HTR-8/SVneo (cell line): ENCODE measurements at regions not wholly inside any gene's neighbourhood (a gene's known extent, or its start where the extent isn't known, plus 50 kb on each side); places are given as distances from the start of the nearest gene placed in this dataset.

Experiments
- DNase-seq: peaks from one replicate; pipeline ENCODE4 v3.0.0; 2011; ENCODE audit warnings: low spot score, mixed read lengths; ENCODE audit not compliant: insufficient read length
- FAIRE-seq: peaks from 2 replicates; lab custom pipeline; 2011; peaks lifted over from hg19 to GRCh38; lab: Jason Lieb, UNC

DNA sequence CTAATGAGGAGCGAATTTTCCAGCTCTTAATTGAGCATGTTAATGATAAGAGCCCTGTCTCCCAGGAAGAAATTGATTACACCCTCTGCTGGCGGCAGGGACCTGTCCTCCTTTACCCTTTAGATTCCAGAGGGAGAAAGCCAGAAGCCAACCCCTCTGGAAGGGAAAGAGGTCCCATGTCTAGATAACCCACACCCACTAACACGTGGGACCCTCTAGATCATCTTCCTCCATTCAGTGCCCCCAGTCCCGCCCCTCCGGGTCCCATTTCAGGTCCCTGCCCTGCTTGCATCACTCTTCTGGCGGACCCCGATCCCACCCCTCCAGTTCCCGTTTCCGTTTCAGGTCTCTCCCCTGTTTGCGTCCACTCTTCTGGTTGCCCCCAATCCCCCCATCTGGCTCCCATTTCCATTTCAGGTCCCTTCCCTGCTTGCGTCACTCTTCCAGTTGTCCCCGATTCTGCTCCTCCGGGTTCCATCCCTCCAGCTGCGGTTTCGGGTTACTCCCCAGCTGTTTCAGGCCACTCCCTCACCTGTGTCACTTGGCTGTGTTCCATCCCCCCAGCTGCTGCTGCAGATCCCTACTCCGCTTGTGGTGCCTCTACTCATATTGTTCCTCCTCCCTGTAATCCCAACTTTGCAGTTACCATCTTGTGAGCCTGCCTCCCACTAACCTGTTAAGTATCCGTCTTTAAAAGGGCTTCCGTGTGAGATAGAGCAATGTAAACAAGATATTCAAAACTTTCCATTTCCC lies 202.4 kb downstream of the SH2D4B start:
- no peak for FAIRE-seq
- no peak for DNase-seq

DNA sequence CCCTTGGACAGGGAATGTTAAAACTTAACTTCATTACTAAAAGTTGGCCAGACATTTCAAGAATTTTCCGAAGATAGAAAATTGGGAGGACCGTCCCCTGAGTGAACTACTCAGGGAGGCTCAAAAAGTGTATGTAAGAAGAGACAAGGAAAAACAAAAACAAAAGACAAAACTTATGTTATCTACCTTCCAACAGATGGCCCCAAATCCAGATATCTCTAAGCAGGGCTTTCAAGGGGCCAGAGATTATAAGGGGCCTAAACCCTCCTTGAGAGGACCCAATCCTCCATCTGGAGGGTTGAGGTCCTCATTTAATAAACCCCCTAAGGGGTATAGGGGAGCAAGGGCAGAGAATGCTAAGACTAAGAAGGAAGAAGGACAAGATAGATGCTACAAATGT lies 203.6 kb downstream of the SH2D4B start:
- no peak for FAIRE-seq

DNA sequence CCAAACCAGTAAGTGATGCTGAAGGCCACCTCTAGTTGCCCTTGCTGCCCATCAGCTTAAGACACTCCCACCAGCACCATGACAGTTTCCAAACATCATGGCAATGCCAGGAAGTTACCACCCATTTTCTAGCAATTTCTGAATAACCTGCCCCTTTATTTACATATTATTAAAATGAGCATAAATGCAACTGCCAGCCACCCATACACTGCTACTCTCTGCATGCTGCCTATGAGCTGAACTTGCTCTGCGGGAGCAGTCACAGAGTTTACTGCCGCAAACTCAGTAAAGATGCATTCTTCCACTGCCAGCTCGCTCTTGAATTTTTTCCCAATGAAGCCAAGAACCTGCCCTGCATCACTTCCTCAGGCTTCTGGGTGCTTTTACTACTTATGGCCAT lies 212.6 kb downstream of the SH2D4B start:
- DNase-seq: no peak
- no peak for FAIRE-seq

More for the DNA sequence above, 203.6 kb downstream of the SH2D4B start:
- no peak for DNase-seq

DNA sequence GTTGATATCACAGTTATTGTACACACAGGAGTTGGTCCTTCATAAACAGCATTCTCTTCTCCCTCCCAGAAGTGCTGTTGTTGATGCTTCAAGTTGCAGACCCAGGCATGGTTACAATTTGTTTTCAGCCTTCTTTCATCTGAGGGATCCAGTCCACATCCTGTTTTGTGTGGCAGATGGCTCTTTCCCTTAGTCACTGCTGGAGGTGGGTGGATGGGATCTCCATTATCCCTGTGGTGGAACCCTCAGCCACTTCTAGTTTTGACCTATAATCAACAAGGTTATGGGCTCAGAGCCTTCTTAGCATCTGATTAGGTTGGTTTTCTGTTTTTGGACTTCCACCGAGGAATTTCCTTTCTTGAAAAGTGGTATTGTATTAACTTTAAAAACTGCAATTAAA lies 214.2 kb downstream of the SH2D4B start:
- DNase-seq (no peak), FAIRE-seq (no peak)

DNA sequence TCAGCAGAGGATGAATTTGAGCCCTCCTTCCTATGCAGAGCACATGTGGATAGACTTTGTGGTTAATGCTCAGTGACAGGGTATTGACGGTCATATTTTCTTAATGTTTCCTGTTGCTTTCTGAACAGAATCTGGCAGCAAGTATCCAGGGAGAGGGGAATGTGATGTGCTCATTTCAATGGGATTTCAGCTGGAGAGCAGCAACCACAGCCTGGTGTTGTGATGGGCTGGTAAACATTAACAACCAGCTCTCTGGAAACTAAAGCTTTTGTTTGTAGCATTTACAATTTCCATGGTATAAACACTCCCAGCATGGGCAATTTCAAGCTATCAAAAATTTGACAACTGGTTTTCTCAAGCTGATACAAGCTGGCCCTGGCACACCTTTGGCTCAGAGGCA lies 215.9 kb downstream of the SH2D4B start:
- DNase-seq (no peak), FAIRE-seq (no peak)

DNA sequence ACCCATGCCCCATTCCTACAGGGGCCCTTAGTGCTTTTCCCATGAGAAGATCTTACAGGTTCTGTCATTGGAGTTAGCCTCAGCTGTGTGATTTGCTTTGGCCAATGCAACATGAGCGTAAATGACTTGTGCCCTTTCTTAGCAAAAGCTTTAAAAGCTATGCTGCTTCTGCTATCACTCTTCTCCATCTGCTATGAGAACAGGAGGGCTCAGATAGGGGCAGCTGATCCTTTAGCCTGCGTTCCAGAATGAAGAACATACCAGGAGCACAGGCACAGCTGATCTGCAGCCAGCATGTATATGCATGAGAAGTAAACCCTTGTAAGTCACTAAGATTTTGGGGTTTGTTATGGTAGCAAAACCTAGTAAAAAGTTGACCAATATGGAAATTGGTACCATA lies 218.2 kb downstream of the SH2D4B start:
- DNase-seq: no peak
- FAIRE-seq: no peak

DNA sequence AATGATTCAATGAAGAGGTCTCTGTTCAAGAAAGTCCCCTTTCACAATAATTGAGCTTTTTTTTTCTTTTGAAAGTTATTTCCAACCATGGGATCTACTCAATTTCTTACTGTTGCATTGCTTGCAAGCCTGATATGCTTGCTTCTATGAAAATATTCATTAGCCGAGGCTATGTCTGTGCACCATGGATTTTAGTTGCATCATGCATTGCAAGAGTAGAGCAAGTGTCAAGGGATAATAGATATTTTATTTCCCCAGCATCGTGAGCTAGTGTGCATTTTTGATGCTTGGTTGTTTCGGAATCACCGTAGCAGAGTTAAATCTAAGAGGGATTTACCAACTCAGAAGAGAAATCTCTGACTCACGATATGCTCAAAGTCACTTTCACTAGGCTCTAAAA lies 222.0 kb downstream of the SH2D4B start:
- FAIRE-seq (no peak), DNase-seq (no peak)

DNA sequence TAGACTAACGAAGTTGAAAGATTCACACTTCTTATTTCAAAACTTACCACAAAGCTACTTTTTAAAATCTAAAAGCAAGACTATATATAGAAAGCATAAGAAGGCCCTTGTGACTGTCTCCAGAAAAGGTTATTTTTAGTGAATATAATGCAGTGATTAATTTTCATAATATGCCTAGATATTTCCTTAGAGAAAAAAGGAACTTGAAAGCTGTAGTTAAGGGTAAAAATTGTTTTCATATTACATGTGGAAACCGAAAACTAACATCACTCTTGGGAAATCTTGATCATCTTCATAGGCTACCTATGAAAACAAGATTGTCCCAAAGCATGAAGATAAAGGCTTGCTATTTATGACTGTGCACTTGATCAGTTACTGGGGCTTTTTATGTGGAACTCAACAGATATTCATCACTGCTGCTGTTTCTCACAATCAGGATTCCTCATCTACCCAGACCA lies 223.2 kb downstream of the SH2D4B start:
- DNase-seq (no peak), FAIRE-seq (no peak)

DNA sequence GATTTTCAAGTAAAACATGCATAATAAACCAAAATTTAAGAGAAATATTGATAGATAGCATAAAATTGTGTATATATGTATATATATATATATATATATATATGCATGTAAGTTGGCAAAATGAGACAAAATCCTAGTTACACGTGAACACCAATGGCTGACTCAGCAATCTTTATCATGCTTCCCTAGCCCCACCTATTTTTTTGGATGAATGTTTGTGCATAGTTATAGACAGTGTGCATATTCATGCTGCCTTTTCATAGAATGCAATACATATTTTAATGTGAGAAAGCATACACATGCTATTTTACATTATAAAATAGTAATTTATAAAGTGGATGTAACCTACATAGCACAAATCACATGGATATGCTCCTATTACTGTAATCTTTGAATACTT lies 230.3 kb downstream of the SH2D4B start:
- FAIRE-seq (no peak), DNase-seq (no peak)

DNA sequence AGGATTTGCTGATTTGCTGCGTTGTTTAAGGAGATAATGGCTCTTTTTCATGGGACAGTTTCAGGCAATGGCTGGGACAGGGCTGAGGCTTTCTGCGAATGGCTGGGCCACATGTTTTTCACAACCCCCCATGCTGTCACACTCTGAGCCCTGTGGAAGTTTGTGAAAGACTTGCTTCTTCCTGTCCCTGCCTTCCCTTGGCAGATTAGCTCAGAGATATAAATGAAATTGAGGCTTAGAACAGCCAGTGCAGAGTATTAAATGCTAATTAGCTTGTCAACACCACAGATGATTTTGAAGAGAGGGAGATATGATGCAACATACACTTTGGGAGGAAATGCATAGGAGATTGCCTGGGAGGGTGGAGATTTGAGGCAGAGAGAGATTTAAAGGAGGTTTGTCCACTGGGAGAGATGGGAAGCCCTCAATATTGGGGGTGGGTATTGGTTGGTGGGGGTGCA lies 232.0 kb downstream of the SH2D4B start:
- DNase-seq (no peak), FAIRE-seq (no peak)

DNA sequence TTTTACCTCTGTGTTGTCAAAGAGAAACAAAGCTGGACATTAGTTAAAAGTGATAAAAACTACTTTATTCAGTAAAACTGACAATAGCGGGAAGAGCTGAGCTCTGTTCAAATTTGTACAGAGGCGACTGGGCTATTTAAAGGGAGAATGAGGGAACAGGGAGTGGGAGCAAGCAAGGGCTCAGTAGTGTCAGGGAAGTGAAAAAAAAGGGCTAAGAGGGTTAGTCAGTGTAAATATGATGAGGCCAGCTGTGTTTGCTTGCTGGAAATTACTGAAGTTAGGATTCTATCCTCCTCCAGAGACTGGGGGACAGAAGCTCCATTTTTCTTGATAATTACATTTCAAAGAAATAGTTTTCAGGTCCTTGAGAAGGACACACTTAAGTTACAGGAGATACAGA lies 232.5 kb downstream of the SH2D4B start:
- no peak for DNase-seq
- no peak for FAIRE-seq

DNA sequence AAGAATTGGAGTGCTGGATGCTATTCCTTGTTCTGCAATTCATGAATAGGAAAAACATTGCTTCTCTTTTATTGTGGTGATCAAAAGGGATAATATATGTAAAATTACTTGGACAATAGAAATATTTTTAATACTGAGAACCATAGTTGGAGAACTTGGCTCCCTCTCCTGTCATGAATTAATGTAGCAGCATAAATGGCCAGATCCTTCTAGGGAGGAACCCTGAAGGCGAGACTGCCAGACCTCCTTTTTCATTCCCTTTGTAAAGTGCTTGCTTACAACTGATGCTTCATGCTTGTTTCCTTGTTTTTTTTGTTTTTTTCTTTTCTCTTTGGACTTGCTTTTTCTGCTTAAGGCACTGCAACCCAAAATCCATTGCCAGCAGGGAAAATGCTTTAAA lies 233.6 kb downstream of the SH2D4B start:
- DNase-seq (no peak), FAIRE-seq (no peak)

DNA sequence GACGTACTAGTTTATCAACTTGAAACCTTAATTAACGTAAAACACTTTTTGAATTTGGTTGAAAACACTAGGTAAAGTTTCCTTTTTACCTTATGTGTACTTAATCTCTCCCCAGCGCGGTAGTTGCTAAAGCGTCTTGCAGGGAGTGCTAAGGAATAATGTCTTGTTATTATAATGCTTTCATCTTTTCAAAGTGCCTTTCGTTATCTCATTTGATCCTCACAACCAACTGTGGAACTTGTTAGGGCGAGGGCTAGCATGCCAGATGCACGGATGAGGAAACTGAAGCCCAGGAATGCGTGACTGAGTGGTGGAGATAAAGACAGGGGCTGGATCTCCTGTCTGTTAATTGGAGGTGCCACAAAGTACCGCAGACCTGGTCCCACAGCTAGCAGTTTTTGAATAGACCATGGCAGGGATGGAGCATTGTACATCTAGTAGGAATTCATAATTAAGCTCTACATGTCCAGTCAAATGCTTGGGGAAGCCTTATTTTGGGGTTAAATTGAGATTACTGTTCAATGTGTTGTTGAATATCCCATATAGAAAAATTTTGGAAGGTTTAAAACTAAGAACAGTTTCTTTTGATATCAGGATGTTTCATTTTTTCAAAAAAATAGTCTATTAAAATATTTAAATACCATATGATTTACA lies 234.3 kb downstream of the SH2D4B start:
- FAIRE-seq: no peak
- no peak for DNase-seq

DNA sequence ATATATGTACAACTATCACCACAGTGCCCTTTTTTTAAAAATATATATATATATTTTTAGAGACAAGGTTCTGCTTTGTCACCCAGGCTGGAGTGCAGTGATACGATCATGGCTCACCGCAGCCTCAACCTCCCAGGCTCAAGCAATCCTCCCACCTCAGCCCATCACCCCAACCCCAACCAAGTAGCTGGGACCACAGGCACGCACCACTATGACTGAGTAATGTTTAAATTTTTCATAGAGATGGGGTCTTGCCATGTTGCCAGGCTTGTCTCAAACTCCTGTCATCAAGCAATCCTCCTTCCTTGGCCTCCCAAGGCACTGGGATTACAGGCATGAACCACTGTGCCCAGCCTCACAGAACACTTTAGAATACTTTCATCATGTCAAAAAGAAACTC lies 234.9 kb downstream of the SH2D4B start:
- FAIRE-seq (no peak), DNase-seq (no peak)

DNA sequence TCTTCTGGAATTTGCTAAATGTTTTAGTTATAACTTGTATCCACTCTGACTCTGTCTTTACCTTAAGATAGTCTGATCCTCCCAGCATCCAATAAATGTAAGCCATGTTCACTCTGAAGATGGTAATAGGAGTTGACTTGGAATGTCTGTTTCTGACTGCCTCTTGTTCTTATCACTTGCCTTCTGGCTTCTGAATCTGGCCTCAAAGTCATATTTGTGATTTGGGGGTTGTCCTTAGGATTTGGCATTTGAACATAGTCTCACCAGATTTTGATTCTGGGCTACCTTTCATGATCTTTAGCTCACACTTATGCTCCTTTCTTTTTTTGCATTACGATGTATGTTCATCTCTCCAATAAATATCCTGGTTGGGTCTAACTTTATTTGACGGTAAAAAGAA lies 247.0 kb downstream of the SH2D4B start:
- FAIRE-seq: no peak
- no peak for DNase-seq

DNA sequence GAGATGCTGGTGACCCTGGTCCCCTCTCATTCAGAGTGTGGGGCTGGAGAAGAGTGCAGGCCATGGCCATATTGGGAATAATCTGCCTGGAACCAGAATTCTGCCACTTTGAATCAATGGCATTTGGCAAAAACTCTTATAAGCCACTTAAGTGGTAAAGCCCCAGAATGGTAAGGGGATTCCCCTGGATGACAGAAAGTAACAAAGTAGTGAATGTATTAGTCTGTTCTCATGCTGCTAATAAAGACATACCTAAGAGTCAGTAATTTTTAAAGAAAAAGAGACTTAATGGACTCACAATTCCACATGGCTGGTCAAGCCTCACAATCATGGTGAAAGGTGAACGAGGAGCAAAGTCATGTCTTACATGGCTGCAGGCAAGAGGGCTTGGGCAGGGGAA lies 248.6 kb downstream of the SH2D4B start:
- FAIRE-seq: no peak
- no peak for DNase-seq

DNA sequence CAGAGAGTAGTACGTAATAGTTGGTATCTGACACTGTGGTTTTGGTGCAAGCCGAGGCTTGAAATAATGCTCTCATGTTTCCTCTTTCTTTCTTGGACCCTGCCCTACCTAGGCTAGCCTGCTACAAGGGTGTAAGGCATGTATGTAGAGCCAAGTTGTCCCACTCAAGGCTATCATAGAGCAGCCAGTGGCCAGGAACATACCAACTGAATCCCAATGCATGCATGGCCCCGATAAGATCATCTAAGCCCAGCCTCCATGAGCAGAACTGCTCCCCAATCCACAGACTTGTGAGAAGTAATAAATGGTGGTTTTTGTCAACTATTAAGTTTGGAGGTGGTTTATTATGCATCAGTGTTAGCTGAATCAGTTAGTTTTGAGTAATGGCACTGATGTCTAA lies 250.2 kb downstream of the SH2D4B start:
- DNase-seq (no peak), FAIRE-seq (no peak)

DNA sequence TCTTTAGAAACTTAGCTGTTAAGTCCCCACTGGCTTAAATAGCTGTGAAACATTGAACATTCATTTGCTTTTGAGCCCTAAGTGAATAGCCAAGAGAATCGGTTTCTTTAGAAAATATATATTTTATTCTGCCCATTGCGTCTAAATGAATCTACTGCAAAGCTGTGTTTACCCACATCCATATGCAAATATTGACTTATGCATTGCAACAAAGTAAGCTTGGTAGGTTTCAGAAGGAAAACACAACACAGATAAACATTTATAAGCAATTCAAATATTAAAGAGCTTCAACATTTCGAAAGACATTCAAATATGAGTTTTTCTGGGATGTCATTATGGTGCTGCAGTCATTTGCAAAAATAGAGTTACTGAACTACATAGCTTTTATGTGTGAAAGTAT lies 257.3 kb downstream of the SH2D4B start:
- FAIRE-seq (no peak), DNase-seq (no peak)

DNA sequence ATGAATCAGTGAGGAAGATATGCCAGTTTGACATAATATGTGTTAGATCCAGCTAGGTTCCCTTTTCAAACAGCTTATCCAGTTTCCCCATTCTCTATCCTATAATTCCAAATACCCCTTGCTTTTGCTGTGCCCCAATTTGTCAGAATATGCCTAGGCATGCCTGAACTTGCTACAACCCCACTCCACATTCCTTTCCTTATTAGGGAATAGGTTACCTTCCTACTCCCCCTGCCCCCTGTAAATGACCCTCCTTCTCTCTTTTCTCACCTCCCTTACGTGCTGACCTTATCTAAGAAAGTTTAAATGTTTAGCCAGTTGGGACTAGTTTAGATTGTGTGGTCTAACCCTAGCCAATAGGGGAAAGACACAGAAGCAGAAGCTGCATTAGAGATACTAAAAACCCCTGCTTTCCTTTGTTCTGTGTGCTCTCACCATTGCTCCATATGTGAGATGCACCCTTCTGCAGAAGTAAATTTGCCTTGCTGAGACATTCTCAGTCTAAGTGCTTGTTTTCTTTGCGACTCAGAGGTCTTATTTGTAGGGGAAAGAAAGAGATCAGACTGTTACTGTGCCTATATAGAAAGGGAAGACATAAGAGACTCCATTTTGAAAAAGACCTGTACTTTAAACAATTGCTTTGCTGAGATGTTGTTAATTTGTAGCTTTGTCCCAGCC lies 267.8 kb downstream of the SH2D4B start:
- no peak for FAIRE-seq

DNA sequence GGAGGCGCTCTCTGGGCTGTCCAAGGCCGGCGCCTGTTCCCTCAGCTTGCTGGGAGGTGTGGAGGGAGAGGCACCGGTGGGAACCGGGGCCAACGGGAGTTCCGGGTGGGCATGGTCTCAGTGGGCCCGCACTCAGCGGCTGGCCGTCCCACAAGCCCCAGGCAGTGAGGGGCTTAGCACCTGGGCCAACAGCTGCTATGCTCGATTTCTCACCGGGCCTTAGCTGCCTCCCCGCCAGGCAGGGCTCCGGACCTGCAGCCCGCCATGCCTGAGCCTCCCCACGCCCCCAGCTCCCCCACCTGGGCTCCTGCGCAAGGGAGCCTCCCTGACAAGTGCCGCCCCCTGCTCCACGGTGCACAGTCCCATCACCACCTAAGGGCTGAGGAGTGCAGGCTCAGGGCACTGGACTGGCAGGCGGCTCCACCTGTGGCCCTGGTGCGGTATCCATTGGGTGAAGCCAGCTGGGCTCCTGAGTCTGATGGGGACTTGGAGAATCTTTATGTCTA lies 276.5 kb downstream of the SH2D4B start:
- DNase-seq (no peak), FAIRE-seq (no peak)

More for the DNA sequence above, 267.8 kb downstream of the SH2D4B start:
- DNase-seq: no peak

DNA sequence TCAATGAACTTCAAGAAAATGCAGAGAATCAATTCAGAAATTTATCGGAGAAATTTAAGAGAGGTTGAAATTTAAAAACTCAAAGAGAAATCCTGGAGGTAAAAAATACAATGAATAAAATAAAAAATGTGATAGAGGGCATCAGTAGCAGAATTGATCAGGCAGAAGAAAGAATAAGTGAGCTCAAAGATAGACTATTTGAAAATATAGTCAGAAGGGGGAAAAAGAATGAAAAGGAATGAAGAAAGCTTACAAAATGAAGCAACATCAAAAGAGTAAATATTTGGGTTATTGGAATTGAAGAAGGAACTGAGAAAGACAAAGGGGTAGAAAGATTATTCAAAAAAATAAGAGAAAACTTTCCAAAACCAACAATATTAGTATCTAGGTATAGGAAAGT lies 291.4 kb downstream of the SH2D4B start:
- DNase-seq: no peak
- FAIRE-seq: no peak
